ENCODE measurements at regions not wholly inside any gene's neighbourhood (a gene's known extent, or its start where the extent isn't known, plus 50 kb on each side); places are given as distances from the start of the nearest gene placed in this dataset.

DNA sequence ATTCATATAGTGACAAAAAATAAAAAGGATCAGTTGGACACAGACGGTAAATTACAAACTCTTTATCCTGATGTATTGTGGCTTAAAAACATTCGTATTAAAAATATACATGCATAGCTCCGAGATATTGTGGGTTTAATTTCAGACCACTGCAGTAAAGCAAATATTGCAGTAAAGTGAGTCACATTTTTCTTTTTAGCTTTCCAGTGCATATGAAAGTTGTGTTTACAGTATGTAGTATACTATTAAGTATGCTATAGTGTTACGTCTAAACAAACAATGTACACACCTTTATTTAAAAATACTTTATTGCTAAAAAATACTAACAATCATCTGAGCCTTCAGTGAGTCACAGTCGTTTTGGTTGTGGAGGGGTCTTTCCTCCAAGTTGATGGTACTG lies 551.8 kb downstream of the CETN3 start:
- dilution Hi-C loops (cut with MboI; ENCODE audit: extremely low pct_ligation_motif_present, low sequenced_read_pairs), result no loop called here
- TF ChIP-seq, protein P1, sequence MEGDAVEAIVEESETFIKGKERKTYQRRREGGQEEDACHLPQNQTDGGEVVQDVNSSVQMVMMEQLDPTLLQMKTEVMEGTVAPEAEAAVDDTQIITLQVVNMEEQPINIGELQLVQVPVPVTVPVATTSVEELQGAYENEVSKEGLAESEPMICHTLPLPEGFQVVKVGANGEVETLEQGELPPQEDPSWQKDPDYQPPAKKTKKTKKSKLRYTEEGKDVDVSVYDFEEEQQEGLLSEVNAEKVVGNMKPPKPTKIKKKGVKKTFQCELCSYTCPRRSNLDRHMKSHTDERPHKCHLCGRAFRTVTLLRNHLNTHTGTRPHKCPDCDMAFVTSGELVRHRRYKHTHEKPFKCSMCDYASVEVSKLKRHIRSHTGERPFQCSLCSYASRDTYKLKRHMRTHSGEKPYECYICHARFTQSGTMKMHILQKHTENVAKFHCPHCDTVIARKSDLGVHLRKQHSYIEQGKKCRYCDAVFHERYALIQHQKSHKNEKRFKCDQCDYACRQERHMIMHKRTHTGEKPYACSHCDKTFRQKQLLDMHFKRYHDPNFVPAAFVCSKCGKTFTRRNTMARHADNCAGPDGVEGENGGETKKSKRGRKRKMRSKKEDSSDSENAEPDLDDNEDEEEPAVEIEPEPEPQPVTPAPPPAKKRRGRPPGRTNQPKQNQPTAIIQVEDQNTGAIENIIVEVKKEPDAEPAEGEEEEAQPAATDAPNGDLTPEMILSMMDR (IDR thresholded peaks at IDR 0.05; ENCODE audit: extremely low read depth in 1 of 2, insufficient read depth in 1 of 2, low read depth in 1 of 2, low read length in 2 of 2), result no peak
- TF ChIP-seq JUN (IDR thresholded peaks at IDR 0.05; ENCODE audit: borderline replicate concordance, insufficient read depth, insufficient read length, low read depth) (no peak), EZH2 (IDR thresholded peaks at IDR 0.05; ENCODE audit: borderline replicate concordance, low read depth, low read length, severe bottlenecking) (no peak), POLR2A (IDR thresholded peaks at IDR 0.05; ENCODE audit: low read depth, low read length) (no peak), POLR2AphosphoS5 (IDR thresholded peaks at IDR 0.05; ENCODE audit: insufficient read depth, low read depth, low read length) (no peak), GATA2 (IDR thresholded peaks at IDR 0.05; ENCODE audit: insufficient read depth, insufficient read length, low read depth, low read length) (no peak), FOS (IDR thresholded peaks at IDR 0.05; ENCODE audit: borderline replicate concordance, insufficient read depth, low read length) (no peak), MYC (IDR thresholded peaks at IDR 0.05; ENCODE audit: low read depth, low read length) (no peak)
- TF ChIP-seq, protein P2, sequence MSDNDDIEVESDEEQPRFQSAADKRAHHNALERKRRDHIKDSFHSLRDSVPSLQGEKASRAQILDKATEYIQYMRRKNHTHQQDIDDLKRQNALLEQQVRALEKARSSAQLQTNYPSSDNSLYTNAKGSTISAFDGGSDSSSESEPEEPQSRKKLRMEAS (IDR thresholded peaks at IDR 0.05; ENCODE audit: insufficient read depth, insufficient read length), result no peak
- H2AFZ ChIP-seq (ENCODE audit: low read depth, low read length), result no peak overlapping the region
- no peaks in the 10 kb centered on the region for H3K36me3 ChIP-seq (ENCODE audit: control insufficient read depth in 2 of 2, extremely low read depth in 1 of 2, insufficient read depth in 2 of 2, low read length in 2 of 2)
- no peaks in the 10 kb centered on the region for H3K4me1 ChIP-seq (ENCODE audit: control insufficient read depth, extremely low read depth, insufficient read depth, low read length)
- H4K20me1 ChIP-seq (replicated peaks; ENCODE audit: control insufficient read depth, extremely low read depth, insufficient read depth, low read length), result no peaks in the 10 kb centered on the region
- intact Hi-C loops (cut with micrococcal nuclease), result no loop called here
- no peak for DNase-seq (ENCODE audit: low read depth, low spot score)
- no peak overlapping the region for H3K4me2 ChIP-seq (ENCODE audit: insufficient read depth, low read length)
- ChIA-PET CTCF (no interaction called here), POLR2A (no interaction called here)
- H3K9ac ChIP-seq (replicated peaks; ENCODE audit: extremely low read depth, insufficient read depth, low read length), result no peak overlapping the region
- no peak overlapping the region for H3K27ac ChIP-seq (ENCODE audit: insufficient read depth, low read depth, low read length)
- no peak for FAIRE-seq
- no peaks in the 10 kb centered on the region for H3K9me3 ChIP-seq (replicated peaks; ENCODE audit: control insufficient read depth, insufficient read depth, low read length)
- no peaks in the 10 kb centered on the region for H3K79me2 ChIP-seq (ENCODE audit: control insufficient read depth, insufficient read depth, low read length)
- no peaks in the 10 kb centered on the region for H3K27me3 ChIP-seq (ENCODE audit: control insufficient read depth in 2 of 2, insufficient read depth in 2 of 2, low read length in 2 of 2)
- no peak overlapping the region for H3K4me3 ChIP-seq (replicated peaks in 1 of 3; ENCODE audit: insufficient read depth in 1 of 3, low read depth in 1 of 3, low read length in 3 of 3)
- H3K9me1 ChIP-seq (replicated peaks; ENCODE audit: control insufficient read depth, extremely low read depth, insufficient read depth, low read length), result no peaks in the 10 kb centered on the region
- no TSS peak for BruUV-seq (replicated peaks)

All from endothelial cell of umbilical vein (primary cell).